ENCODE measurements at regions not wholly inside any gene's neighbourhood (a gene's known extent, or its start where the extent isn't known, plus 50 kb on each side); places are given as distances from the start of the nearest gene placed in this dataset.

GRCh38 chr6:165747963-165748362, 84.9 kb upstream of the PDE10A start:
- TF ChIP-seq ZNF646 (CRISPR knock-in tag; IDR thresholded peaks at IDR 0.05) (no peak), SMAD1 (CRISPR knock-in tag; IDR thresholded peaks at IDR 0.05; ENCODE audit: borderline replicate concordance, low read depth) (no peak), CCDC6 (CRISPR knock-in tag; IDR thresholded peaks at IDR 0.05) (no peak), CCAR2 (optimal IDR thresholded peaks at IDR 0.05; ENCODE audit: low read depth, low read length) (no peak), EP300 (IDR thresholded peaks at IDR 0.05; ENCODE audit: low read depth in 2 of 2, low read length in 2 of 2) (no peak), EP300 (CRISPR knock-in tag; IDR thresholded peaks at IDR 0.05; ENCODE audit: borderline replicate concordance) (no peak), KDM5A (IDR thresholded peaks at IDR 0.05; ENCODE audit: borderline replicate concordance, low read length) (no peak), CTCF (CRISPR knock-in tag; IDR thresholded peaks at IDR 0.05) (no peak), MIER3 (CRISPR knock-in tag; IDR thresholded peaks at IDR 0.05; ENCODE audit: borderline replicate concordance) (no peak)
